NCI-H1092 treated with DMSO at 0.1 percent for 48 hours (cell line): ENCODE measurements at regions not wholly inside any gene's neighbourhood (a gene's known extent, or its start where the extent isn't known, plus 50 kb on each side); places are given as distances from the start of the nearest gene placed in this dataset.
"Not testable (repeated sequence)": the region's sequence is repeated elsewhere in the genome, so short reads cannot be mapped to it uniquely, and the experiment has no call there.

Source experiments
- DNase-seq: peaks from one replicate; lab custom pipeline; 2025; lab: John Stamatoyannopoulos, UW

DNA sequence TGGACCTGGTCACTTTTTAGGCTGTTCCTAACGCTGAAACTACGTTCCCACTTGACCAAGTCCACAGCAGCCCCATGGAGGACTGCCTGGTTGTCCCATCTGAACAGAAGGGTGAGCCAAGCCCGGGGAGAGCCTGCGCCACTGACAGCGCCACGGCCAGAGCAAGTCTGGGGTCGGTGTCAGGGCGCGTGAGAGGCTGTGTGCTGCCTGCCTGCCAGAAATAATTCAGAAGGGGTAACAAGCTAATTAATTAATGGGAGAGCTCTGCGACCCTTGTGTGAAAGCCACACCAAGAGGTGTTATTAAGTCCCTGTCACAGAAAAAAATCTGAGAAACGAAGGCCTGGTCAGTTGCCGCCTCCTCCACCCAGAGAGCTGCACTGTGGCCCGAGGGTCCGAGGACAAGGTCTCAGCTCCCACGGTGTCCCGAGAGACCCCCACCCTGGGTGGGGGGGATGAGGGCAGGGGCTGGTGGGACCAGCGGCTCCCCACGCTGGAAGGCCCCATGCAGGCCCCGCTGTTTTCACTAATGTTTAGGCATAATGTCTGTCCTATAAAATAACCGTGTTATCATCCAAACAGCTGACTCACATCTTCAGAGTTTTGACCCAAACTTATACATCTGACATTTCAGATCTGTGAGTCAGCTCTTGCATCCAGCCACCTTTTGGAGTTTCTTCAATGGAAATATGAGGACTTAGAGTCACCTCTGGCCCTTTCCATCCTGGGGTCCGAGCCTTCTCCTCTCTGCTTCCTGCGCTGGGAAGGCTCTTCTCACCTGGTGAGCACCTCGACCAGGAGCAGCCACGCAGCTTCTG lies 58.5 kb downstream of the DLL1 start:
- no peak for DNase-seq

DNA sequence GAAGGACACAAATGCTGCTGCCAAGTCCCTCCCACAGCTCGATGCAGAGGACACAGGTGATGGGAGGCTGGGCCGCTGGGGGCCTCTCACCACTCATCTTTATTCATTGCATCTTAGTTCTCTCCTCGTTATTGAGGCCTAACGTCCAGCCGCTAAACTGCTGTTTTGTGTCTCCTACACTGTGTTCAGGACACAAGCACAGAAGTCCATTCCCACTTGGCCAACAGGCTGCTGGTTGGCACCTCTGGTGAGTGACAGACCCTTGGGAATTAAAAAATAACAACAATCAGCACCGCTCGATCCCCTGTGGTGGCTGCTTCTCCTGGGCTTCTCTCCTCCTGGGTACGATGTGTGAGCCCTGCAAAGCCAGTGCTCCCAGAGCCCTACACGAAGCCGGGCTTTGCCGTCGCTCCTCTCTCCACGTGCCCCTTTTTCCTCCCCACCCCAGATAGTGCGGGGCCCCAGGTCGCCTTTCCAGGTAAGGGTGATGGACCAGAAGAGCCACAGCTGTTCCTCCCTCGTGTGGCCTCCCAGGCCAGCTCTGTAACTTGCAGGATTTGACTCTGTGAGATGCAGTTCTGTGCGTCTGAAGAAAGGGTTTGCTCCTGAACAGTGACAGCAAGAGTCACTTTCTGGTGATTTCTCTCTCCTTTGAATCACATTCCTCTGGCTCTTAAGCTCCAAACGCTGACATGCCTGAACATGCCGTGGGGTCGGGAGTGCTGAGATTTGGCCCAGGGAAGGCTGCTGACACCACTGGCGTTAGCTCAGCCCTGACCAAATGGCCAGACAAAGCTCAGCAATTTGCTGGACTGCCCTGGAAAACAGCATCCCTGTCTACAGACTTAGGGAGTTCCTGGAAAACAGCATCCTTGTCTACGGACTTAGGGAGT lies 59.3 kb downstream of the DLL1 start:
- DNase-seq = peak; percentile 42

DNA sequence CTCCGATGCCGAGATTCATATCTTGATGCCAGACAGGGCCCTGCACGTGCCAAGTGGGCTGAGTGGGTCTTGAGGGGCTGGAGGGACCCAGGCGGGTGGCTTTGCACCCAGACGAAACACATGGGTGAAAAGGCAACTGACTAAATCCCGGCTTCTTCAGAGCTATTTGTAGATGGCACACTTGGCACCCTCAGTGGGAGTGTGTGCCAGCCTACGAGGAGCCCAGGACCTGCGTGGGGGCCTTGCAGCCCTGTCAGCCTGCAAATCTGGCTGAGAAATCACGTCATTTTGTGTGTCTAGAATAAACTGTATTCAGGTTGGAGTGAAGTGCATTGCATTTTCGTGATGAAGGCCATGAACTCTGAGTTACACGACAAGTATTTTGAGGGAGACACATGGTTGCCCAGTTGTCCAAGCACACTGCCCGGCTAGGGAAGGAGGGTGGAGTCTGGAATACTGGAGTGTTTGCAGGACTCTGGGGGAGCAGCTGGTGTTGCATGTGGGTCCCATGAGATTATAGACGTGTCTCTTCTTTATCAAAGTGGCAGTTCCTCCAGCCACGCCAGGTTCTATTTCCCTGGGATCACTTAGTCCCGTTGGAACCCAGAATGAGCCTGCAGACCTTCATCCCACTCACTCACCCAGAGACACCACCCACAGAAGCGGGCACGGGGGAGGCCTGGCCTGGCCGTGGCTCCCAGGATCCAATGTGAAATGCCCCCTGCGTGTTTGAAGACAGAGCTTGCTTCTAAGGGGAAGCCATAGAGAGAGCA lies 60.2 kb downstream of the DLL1 start:
- DNase-seq = peak; percentile 39

DNA sequence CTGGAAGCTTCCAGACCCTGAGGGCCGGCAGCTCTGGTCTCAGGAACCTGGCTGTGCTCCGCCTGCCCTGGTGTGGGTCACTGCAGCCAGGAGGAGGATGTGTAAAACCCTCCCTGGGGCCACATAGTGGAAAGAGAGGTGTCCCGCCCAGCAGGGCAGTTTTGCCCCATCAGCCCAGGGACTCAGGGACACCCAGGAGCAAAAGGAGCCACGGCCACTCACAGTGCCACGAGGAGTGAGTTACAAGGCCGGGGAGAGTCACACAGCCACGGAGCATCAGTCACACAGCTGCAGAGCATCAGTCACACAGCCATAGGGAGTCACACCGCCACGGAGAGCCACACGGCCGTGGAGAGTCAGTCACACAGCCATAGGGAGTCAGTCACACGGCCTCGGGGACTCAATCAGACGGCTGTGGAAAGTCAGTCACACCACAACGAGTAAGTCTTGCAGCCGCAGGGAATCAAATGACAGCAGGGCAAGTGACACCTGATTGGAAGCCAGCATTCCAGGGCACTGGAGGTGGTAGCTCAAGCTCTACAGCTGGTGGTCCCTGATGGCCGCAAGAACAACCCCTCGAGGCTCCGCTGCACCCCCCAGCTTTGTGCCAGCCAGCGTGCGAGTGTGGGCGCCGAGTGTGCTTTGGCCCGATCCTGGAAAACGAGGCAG lies 60.9 kb downstream of the DLL1 start:
- DNase-seq = no peak

DNA sequence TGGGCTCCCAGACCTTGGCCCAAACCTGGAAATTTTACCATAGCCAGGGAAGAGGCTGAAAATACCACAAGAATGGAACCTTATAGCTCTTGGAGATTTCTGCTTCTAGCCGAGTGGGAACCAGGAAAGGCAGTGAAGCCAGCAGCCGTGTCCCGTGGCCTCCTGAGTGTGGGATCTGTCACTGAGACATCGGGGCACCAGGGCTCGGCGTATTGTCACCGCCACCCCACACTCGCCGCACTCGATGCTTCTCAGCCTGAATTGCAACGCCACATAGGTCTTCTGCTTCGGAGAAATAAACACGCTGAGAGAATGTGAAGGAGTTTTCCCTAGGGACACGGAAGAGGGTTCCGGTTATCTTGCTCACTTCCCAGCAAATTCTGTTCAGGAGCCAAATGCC lies 61.5 kb downstream of the DLL1 start:
- no peak for DNase-seq

DNA sequence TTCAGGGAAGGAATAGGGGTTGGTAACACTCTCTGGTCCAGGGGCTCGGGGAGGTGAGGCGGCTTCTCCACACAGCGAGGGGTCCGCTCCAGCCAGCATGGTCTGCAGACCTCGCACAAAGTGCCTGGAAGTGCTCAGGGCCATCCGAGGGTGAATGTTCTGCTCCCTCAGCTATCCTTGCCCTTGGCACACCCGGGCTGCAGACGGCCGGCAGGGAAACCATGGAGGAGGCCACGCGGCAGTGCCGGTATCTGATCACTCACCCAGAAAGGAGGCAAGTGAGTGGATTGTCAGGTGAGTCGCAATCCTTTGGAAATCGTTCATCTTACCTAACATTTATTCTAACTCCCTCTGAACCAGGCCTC lies 62.0 kb downstream of the DLL1 start:
- no peak for DNase-seq

DNA sequence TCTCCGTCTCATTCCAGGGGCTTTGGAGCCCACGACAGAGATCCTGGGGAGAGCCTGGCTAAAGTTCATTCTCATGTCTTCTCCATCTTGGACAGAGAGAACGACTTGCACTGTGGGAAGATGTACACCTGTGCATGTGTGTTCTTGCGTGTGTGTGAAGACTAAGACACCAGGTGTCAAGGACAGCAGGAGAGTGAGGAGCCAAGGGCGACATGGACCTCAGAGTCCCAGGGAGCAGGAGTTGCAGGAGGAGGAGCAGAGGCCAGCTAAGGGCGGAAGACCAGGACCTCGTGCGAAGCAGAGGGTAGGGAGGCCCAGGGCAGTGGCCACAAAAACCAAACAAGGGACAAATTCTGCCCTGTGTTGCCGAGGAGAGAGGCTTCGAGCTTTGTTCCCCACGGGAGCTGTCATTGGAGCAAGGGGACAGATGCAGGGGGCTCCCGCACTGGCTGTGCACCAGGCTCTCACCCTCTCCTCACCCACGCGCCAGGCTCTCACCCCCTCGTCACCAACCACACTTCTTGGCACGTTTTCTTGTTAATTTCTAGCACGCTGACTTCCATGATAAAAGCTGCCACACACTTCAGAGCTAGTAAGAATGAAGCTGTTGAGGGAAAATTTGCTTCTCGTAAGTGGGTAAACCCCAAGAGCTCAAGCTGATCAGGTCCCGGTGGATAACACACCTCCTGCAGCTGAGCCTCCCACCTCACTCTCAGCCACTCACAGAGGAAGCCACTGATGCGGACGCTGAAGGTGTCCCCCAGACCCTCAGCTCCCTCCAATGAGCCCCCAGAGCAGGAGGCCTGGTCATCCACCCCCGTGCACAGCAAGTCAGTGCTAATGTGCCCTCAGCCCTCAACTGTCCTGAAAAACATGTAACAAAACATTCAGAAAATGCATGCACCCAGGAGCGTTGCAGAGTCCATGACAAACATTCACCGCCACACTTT lies 62.6 kb downstream of the DLL1 start:
- DNase-seq = no peak

DNA sequence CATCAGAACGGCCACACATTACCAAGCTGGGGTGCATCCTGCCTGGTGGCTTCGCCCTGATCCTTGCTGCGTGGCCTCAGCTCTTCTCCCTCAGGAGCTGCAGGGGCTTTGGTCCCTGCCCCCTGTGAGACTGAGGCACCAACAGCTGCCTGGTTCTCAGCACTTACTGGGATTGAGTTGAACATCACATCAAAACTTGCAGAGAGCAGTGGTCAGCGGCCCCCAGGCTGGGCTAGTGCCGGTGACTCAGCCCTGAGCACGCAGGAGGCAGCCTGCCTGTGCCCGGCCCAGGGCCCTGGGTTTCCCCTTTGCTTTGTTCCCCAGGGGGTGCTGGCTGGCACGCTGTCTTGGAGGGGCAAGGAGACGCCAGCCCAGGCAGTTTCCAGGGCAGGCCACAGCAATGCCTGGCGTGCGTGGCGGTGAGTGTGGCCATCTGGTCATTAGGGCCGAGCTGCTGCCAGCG lies 63.3 kb downstream of the DLL1 start:
- no peak for DNase-seq

DNA sequence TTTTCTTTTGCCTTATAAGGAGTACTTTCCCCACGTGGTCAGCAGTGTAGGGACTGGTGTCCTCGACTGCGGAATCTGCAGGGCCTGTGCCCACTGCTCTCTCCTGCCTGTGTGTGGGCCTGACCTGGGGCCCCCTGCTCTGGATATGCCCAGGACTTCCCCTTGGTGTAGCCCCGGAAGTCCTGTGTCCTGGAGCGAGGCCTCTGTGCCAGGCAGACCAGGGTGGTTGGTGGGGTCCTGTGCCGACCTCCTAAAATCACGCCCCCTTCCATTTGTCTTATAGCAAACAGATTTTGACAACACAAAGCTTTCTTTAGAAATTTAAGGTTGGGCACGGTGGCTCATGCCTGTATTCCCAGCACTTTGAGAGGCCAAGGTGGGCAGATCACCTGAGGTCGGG lies 64.2 kb downstream of the DLL1 start:
- DNase-seq = no peak

DNA sequence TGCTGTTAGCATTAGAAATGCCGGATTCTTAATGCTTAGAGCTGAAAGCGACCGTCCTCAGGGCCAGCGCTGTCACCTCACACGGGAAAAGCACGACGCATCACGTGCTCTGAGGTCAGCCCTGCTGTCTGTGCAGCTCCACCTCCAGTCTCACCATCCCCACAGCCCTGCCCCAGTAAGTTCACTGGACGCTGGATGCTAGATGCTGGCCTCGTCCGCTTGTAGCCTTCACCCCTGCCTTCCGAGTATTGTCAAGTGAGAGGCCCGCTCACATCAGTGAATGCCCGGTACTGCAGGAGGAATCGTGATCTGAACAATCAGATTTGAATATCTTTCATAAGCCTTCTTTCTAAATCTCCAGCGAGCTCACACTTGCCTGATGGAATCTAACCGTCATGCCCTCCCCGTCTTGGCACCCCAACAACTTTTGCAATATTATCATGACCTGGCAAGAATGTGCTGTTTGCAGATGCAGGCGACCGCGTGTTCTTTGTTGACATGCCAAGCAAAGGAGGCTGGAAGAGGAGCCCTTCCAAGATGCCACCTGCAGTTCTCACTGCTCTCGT lies 64.9 kb downstream of the DLL1 start:
- peak; percentile 21 for DNase-seq

DNA sequence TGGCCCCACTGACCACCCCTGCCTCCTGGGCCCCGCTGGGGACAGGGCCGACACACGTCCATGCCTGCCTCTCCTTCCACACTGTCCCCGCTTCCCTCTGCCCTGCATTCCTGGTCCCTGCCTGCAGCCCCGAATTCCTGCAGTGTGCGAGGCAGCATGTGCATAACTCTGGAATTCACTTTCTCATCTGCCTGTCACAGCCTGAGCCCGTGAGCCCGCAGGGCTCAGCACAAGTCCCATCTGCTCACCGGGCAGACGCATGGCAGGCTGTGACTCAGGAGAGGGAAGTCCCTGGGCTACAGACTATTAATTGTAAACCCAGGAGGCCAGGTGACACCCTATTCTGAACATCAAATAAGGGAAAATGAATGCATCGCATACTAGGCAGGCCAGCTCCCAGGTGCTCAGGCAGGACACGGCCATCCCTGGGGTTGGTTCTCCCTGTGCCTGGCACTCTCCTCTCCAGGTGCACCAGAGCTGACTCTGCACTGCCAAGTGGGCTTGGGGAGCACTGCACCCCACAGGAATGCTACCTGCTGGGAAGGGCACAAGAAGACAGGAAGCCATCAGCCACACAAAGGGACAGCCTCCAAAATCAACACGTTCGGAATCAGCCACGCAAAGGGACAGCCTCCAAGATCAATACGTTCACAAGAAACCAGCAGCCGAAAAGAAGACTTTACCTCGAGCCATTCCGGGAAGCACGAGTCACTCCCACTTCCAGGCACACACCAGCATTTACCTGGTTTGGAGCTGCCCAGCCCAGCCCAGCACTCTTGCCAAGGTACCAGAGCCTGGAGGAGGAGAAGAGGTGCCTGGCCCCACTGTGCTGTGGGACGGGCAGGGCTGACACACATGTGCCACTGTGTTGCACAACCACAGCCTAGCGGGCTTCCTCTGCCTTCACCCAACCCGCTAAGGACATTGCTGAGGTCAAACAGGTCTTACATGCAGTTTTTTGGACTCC lies 65.9 kb downstream of the DLL1 start:
- no peak for DNase-seq

DNA sequence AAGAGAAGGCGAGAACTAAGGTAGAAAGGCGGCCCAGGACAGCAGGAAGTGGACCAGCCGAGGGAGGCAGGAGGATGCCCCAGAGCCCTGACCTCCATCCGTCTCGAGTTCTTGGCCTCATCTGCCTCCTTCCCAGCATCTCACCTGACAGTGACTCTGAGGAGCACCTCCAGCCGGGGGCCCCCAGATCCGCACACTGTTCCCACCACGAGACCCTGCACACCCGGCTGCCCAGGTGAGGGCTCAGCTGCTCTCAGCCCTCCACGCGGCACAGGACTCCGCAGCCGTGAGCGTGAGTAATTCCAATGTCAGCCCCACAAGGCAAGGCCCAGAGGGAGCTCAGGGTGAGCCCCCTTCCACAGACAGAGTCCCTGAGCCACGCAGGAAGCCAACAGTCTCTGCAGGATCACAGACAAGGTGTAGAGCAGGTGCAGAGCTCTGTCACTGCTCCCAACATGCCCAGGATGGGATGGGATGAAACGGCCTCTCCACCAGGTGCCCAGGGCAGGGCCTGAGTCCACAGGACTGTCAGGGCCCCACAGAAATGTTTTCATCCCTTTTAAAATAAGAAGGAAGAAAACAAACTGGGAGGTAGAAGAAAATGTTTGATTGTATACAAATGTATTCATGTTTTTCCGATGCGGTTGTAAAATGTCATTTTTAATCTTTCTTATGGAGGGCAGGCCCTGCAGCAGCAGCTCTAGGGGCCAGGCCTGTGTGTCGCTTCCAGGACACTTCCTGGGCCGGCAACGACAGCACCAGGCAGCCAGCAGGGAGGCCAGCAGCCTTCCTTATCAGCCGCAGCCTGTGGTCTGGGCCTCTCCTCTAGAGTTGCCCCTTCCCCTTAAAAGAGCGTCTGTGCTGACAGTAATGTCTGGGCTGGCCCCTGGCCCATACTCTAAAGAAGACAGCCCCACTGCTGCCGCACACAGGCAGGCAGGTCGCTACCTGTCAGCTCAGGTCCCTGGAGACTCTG lies 66.9 kb downstream of the DLL1 start:
- no peak for DNase-seq

DNA sequence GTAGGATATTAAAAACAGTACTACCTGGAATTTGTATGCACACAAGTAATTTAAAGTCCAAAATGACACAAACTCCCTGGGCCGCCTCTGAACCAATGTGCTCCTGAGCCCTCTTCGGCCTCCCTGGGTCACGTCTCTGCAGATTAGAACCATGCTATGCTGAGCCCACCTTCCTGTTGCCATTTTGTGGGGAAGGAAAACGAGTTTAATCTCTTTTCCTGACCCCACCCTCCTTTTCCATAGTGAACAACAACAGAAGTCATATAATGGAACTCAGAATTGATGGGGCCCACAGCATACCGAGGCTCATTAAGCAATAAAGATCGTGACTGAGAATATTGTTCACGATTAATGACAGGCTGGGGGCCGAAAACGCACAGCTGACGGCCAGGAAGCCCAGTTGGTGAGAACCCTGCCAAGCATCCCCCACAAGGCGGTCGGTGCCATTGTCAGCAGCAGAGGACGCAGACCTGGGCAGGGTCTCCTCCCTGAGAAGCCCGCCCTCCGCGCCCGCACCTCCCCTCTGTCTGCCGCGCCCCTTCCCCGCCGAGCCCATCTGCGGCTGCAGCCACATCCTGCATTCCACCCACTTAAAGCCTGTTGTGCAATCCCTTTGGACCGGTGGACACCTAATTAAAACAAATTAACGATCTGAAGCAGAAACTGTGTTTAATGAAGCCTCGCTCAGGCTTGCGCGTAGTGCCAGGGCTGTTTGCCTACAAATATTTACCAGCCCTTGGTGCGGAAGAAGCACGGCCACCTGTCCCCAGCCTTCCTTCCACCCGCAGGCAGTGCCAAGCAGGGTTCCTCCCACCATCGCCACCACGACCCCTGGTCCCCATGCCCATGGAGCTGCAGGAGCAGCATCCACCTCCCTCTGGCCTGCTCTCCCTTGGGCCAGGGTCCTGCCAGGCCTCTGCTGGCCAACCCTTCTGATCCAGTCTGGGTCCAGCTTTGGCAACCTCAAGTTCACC lies 68.1 kb downstream of the DLL1 start:
- DNase-seq = peak; percentile 85

DNA sequence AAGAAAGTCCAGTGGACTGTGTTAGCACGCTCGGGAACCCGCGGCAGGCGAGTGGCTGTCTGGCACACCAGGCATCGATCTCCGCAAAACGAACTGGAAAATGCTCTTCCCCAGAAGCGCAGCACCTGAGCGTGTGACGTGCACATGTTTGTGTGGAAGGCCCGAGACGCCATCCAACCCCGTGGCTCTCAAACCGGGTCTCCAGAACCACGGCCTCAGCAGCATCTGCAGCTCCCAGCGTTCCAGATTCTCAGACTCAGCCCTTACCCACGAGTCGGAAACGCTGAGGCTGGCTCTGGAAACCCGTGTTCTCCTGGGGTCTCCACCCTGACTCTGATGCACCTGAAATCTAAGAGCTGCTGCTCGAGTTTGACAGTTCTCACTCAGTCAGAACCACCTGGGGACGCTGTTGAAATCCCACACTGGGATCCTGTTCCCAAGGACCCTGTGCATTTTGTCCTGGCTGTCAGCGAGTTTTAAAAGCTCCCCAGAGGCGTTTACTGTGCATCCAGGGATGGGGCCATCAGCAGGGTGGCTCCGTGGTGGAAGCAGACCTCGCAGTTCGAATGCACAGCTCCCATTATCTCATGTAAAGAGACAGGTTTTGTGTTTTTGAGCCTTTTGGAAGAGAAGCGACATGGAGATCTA lies 69.0 kb downstream of the DLL1 start:
- peak; percentile 18 for DNase-seq

DNA sequence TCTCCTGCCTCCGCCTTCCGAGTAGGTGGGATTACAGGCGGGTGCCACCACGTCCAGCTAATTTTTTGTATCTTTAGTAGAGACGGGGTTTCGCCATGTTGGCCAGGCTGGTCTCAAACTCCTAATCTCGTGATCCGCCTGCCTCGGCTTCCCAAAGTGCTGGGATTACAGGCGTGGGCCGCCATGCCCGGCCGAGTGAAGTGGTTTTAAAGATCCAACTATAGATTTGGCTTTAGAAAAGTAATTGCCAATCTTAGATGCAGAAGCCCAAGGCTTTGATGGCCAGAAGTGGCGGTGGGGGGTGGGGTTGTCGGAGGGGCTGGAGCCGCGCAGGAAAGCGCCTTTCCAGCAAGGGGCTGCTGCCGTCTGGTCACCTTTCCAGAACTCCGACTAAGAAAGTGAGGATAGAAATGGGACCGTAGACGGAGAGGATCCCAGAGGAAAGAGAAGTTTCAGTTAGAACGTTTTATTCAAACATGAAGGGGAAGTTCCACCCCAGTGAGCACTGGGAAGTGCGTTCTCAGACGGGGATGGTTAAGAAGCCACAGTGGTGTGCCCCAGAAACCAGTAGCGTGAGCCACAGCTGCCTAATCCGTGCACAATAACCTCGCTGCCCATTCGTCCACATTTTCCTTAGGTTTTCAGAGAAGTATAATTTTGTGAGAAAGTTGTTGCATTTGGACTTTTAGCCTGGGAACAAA lies 69.7 kb downstream of the DLL1 start:
- DNase-seq = no peak

DNA sequence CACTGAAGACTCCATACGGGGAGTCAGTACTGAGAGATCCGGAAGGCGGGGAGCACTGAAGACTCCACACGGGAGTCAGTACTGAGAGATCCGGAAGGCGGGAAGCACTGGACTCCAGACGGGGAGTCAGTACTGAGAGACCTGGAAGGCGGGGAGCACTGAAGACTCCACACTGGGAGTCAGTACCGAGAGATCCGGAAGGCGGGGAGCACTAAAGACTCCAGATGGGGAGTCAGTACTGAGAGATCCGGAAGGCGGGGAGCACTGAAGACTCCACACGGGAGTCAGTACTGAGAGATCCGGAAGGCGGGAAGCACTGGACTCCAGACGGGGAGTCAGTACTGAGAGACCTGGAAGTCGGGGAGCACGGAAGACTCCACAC lies 77.2 kb downstream of the DLL1 start:
- DNase-seq = not testable (repeated sequence)
